CD14-positive monocyte (primary cell): ENCODE measurements at regions not wholly inside any gene's neighbourhood (a gene's known extent, or its start where the extent isn't known, plus 50 kb on each side); places are given as distances from the start of the nearest gene placed in this dataset.

Experiments
- DNase-seq, 3 donors: peaks; one replicate each; pipeline ENCODE4 v3.0.0-alpha.2; 2011 to 2022
- H2AFZ ChIP-seq: 2 replicates; pipeline ENCODE4 v1.6.0; 2012; ENCODE audit warnings: mild to moderate bottlenecking, low read depth, low read length, inconsistent platforms; ENCODE audit not compliant: insufficient read depth, poor library complexity, severe bottlenecking
- H3K27ac ChIP-seq, 2 donors: 1 replicate in 1 of 2; 2 replicates in 1 of 2; pipeline ENCODE4 v1.5.1; 2012 to 2013; ENCODE audit warnings: low read length in 2 of 2, control low read depth in 1 of 2, inconsistent platforms in 1 of 2, low read depth in 1 of 2, mild to moderate bottlenecking in 1 of 2
- H3K27me3 ChIP-seq, 2 donors: one replicate each; pipeline versions ENCODE4 v1.6.0 to v1.6.1; 2011 to 2013; ENCODE audit warnings: low read length in 2 of 2; ENCODE audit not compliant: control insufficient read depth in 2 of 2, insufficient read depth in 2 of 2
- H3K36me3 ChIP-seq, 2 donors: replicated peaks in 1 of 2; 1 replicate in 1 of 2; 2 replicates in 1 of 2; pipeline versions ENCODE4 v1.5.1 to v1.6.1; 2012 to 2013; ENCODE audit warnings: low read length in 2 of 2, control low read depth in 1 of 2, inconsistent platforms in 1 of 2, mild to moderate bottlenecking in 1 of 2; ENCODE audit not compliant: insufficient read depth in 2 of 2, control insufficient read depth in 1 of 2
- H3K4me1 ChIP-seq, 2 donors: 1 replicate in 1 of 2; 2 replicates in 1 of 2; pipeline versions ENCODE4 v1.5.1 to v1.6.1; 2012 to 2013; ENCODE audit warnings: low read length in 2 of 2, control low read depth in 1 of 2, inconsistent platforms in 1 of 2, mild to moderate bottlenecking in 1 of 2, moderate library complexity in 1 of 2; ENCODE audit not compliant: insufficient read depth in 2 of 2, control insufficient read depth in 1 of 2
- H3K4me2 ChIP-seq: replicated peaks from 2 replicates; pipeline ENCODE3; 2012; ENCODE audit warnings: low read length, moderate library complexity, mild to moderate bottlenecking; ENCODE audit not compliant: poor library complexity, severe bottlenecking; ENCODE audit errors: extremely low read depth
- H3K4me3 ChIP-seq, 3 experiments: fragments of 200-600 bp in 1 of 3; sonication (generic) in 1 of 3; replicated peaks in 1 of 3; 1 replicate in 2 of 3; 2 replicates in 1 of 3; pipeline ENCODE4 v1.5.1; 2011 to 2013; ENCODE audit warnings: low read length in 3 of 3, mild to moderate bottlenecking in 3 of 3, control low read depth in 2 of 3, low read depth in 2 of 3, inconsistent platforms in 1 of 3, moderate library complexity in 1 of 3
- H3K79me2 ChIP-seq: 2 replicates; pipeline ENCODE4 v1.6.0; 2012; ENCODE audit warnings: mild to moderate bottlenecking, control low read depth, inconsistent platforms, low read length, moderate library complexity; ENCODE audit not compliant: insufficient read depth
- H3K9ac ChIP-seq: 2 replicates; pipeline ENCODE4 v1.6.0; 2017; ENCODE audit warnings: low read length, mild to moderate bottlenecking; ENCODE audit not compliant: insufficient read depth, poor library complexity, severe bottlenecking
- H3K9me3 ChIP-seq, 2 donors: replicated peaks in 1 of 2; 1 replicate in 1 of 2; 2 replicates in 1 of 2; pipeline versions ENCODE4 v1.5.1 to v1.6.1; 2012 to 2013; ENCODE audit warnings: low read length in 2 of 2, control low read depth in 1 of 2; ENCODE audit not compliant: control insufficient read depth in 1 of 2, insufficient read depth in 1 of 2
- H4K20me1 ChIP-seq: 2 replicates; pipeline ENCODE4 v1.6.0; 2012; ENCODE audit warnings: mild to moderate bottlenecking, low read length, control low read depth, moderate library complexity; ENCODE audit not compliant: insufficient read depth
- H3K27ac Mint-ChIP-seq, 7 donors: one replicate each; pipeline ENCODE4 v1.8.0; 2020; ENCODE audit warnings: mild to moderate bottlenecking in 7 of 7, mixed read lengths in 7 of 7, moderate library complexity in 6 of 7, inconsistent platforms in 2 of 7
- H3K27me3 Mint-ChIP-seq, 3 donors: one replicate each; pipeline ENCODE4 v1.8.0; 2021 to 2022; ENCODE audit warnings: low read depth in 3 of 3, mild to moderate bottlenecking in 3 of 3, mixed read lengths in 3 of 3, moderate library complexity in 3 of 3, inconsistent platforms in 1 of 3
- H3K36me3 Mint-ChIP-seq, 2 donors: one replicate each; pipeline ENCODE4 v1.8.0; 2020; ENCODE audit warnings: mixed read lengths in 2 of 2, inconsistent platforms in 1 of 2, mild to moderate bottlenecking in 1 of 2
- H3K4me1 Mint-ChIP-seq: one replicate; pipeline ENCODE4 v1.8.0; 2020; ENCODE audit warnings: mild to moderate bottlenecking, mixed read lengths
- H3K4me3 Mint-ChIP-seq, 2 donors: one replicate each; pipeline ENCODE4 v1.8.0; 2020; ENCODE audit warnings: mild to moderate bottlenecking in 2 of 2, mixed read lengths in 2 of 2, moderate library complexity in 1 of 2
- H3K9me3 Mint-ChIP-seq, 7 donors: one replicate each; pipeline ENCODE4 v1.8.0; 2020 to 2022; ENCODE audit warnings: mixed read lengths in 7 of 7, mild to moderate bottlenecking in 6 of 7, moderate library complexity in 6 of 7, inconsistent platforms in 2 of 7
- CTCF ChIP-seq: fragments of 200-600 bp; IDR thresholded peaks from one replicate; pipeline ENCODE4 v1.8.0; 2022; ENCODE audit warnings: antibody characterized with exemption, mild to moderate bottlenecking
- WGBS: methylation state at CpG from one replicate; pipeline ENCODE4 v1.1.5; 2013; ENCODE audit warnings: missing lambda C conversion rate; ENCODE audit not compliant: insufficient coverage; 5-methylcytosine and 5-hydroxymethylcytosine counted together
- intact Hi-C, 2 donors: fragments of 100-400 bp; cut with micrococcal nuclease; formaldehyde crosslinking; loops; one replicate each; pipeline versions ENCODE4 v1.15.0 to v1.15.1; 2023

DNA sequence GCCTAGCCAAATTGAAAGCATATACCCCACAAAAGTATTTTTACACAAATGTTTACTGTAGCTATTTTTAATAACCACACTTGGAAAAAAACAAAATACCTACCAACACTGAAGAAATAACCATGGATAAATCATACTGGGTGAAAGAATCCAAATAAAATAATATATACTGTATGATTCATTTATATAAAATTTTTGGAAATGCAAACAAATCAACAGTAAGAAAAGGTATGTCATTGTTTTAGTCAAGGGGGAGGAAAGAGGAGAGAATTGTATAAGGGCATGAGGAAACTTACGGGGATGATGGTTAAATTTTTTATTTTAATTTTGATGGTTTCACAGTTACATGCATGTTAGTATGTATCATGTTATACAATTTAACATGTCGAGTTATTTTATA is 557.8 kb downstream of the TECRL start:
- Histone ChIP-seq H3K4me1 (no peaks in the 10 kb centered on the region), H3K27me3 (no peaks in the 10 kb centered on the region), H3K4me3 (no peak overlapping the region), H3K4me2 (no peak overlapping the region), H4K20me1 (no peaks in the 10 kb centered on the region), H3K9ac (no peak overlapping the region), H3K9me3 (no peaks in the 10 kb centered on the region), H3K36me3 (no peaks in the 10 kb centered on the region), H3K79me2 (no peaks in the 10 kb centered on the region), H2AFZ (no peak overlapping the region), H3K27ac (no peak overlapping the region)
- no peaks in the 10 kb centered on the region for H3K27me3 Mint-ChIP-seq
- no peak for TF ChIP-seq CTCF
- intact Hi-C loops = no loop called here
- no peaks in the 10 kb centered on the region for H3K4me1 Mint-ChIP-seq
- H3K36me3 Mint-ChIP-seq = no peaks in the 10 kb centered on the region
- no peak overlapping the region for H3K27ac Mint-ChIP-seq
- DNase-seq = no peak
- no CpG with 5 or more reads among the region's 2 CpGs for WGBS
- no peak overlapping the region for H3K4me3 Mint-ChIP-seq
- H3K9me3 Mint-ChIP-seq = no peaks in the 10 kb centered on the region

- Histone ChIP-seq H3K79me2 (no peaks in the 10 kb centered on the region), H3K27ac (no peak overlapping the region), H3K9ac (no peak overlapping the region), H4K20me1 (no peaks in the 10 kb centered on the region), H3K4me1 (no peaks in the 10 kb centered on the region), H3K4me2 (no peak overlapping the region), H3K36me3 (no peaks in the 10 kb centered on the region), H2AFZ (no peak overlapping the region), H3K4me3 (no peak overlapping the region), H3K9me3 (peaks cover 0 to 3% of the 10 kb centered on the region in 2 donors), H3K27me3 (no peaks in the 10 kb centered on the region)
- Mint-ChIP-seq H3K27me3 (no peaks in the 10 kb centered on the region), H3K9me3 (peaks cover 0 to under 1% (median 0%) of the 10 kb centered on the region in 7 donors), H3K36me3 (no peaks in the 10 kb centered on the region), H3K4me1 (no peaks in the 10 kb centered on the region), H3K4me3 (no peak overlapping the region), H3K27ac (no peak overlapping the region)
- no peak for DNase-seq
- TF ChIP-seq CTCF = no peak
- WGBS = no CpG with 5 or more reads among the region's 3 CpGs
- intact Hi-C loops = no loop called here
These were observed 568.0 kb downstream of the TECRL start for GRCh38 chr4:63841266-63841665.
